ENCODE measurements at regions not wholly inside any gene's neighbourhood (a gene's known extent, or its start where the extent isn't known, plus 50 kb on each side); places are given as distances from the start of the nearest gene placed in this dataset.

DNA sequence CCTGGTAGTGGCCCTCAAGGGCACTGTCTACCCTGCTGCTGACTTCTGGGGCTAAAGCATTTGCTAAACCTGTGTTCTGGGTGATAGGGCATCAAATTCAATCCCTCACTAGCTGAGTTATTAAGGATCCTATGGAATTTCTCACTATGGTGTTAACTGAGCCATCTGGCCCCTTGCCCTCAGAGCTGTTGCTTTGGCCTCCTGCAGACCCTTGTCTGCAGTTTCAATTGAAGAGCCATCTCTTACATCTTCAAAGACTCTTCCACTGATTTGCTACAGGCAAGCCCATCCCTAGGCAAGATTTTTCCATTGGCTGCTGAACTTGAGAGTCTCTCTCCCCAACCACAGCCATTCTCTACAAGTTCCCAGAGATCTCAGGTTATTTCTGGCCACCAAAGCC is 418.2 kb downstream of the ZNF608 start:
- no peak for DNase-seq (ENCODE audit: low spot score)
- in situ Hi-C loops (cut with HindIII; ENCODE audit: low sequenced_read_pairs), result no loop called here

DNA sequence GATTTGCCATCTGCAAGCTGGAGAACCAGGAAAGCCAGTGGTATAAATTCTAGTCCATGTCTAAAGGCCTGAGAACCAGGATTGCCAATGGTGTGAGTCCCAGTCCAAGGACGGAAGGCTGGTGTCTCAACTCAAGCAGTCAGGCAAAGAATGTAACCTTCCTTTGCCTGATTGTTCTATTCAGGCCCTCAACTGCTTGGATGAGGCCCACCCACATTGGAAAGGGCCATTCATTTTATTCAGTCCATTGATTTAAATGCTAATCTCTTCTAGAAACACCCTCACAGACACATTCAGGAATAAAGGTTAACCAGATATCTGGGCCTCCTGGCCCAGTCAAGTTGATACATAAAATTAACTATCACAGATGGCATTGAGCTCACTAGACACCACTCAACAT is 427.8 kb downstream of the ZNF608 start:
- in situ Hi-C loops (cut with HindIII; ENCODE audit: low sequenced_read_pairs), result no loop called here
- DNase-seq (ENCODE audit: low spot score), result no peak

DNA sequence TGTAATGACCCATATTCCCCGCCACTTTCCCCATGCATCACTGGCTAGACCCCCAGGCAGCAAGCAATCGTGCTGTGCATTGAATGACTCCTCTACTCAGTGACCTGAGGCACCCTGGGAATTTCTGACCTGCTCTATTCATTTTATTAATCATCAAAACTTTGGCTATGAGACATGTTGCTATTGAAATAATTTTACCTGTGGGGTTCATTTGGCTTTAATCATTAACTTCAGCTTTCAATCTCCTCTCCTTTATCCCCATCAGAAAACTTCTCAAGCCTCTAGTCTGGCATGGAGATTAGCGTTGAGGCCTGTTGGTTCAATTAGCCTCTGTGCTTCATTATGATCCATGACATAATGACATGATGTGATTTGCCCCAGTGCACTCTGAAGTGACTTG is 429.0 kb downstream of the ZNF608 start:
- in situ Hi-C loops (cut with HindIII; ENCODE audit: low sequenced_read_pairs), result no loop called here
- DNase-seq (ENCODE audit: low spot score), result no peak

DNA sequence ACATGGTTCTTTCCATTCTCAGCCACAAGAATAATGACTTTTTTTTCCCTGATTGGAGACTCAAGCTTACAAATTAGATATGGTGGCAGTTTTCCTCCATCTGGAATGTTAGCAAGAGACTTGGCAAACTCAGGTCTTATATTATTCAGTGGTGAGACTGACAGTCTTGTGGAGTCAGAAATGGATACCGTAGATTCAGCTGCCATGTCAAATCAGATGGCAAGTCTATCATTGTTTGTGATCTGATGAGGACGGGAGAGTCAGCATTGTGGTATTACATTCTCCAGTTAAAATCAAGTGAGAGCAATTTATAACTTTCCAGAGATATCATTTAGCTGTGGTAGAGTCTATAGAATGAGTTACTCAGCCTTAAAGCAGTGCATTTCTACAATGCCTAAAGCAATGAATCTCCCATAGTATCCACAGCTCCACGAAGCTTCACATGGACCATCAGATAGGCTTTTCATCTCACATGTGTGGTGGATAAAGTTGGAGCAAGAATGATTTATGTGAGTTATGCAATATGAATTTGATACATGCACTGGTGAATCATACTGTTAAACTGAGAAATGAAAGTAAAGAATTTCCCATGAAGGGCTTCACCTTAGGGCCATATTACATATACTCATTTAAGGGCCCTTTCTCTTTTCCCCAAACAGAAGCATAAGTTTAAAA is 430.6 kb downstream of the ZNF608 start:
- in situ Hi-C loops (cut with HindIII; ENCODE audit: low sequenced_read_pairs), result no loop called here
- no peak for DNase-seq (ENCODE audit: low spot score)

GRCh38 chr5:124310453-124310852 is 436.0 kb downstream of the ZNF608 start:
- no peak for DNase-seq (ENCODE audit: low spot score)
- in situ Hi-C loops (cut with HindIII; ENCODE audit: low sequenced_read_pairs), result no loop called here

GRCh38 chr5:124309241-124309980 is 437.0 kb downstream of the ZNF608 start:
- in situ Hi-C loops (cut with HindIII; ENCODE audit: low sequenced_read_pairs), result no loop called here
- no peak for DNase-seq (ENCODE audit: low spot score)

DNA sequence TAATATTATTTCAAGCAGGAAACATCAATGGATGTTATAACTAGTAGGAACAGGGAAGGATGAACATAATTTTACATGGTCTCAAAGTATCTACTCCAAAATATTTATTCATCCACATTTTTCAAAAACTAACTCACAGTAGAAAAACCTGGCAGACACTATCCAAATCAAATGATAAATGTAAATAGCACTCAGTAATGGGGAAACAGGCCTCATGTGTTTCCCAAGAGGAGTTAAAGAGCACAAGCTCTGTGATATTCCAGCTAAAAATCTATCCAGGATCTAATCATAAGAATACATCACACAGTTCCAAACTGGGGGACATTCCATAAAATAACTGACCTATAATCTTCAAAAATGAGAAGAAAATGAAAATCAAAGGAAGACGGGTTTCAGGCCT is 443.1 kb downstream of the ZNF608 start:
- no peak for DNase-seq (ENCODE audit: low spot score)
- in situ Hi-C loops (cut with HindIII; ENCODE audit: low sequenced_read_pairs), result no loop called here

GRCh38 chr5:124302533-124302932 is 443.9 kb downstream of the ZNF608 start:
- in situ Hi-C loops (cut with HindIII; ENCODE audit: low sequenced_read_pairs), result no loop called here

GRCh38 chr5:124301850-124302249 is 444.6 kb downstream of the ZNF608 start:
- DNase-seq (ENCODE audit: low spot score), result no peak
- in situ Hi-C loops (cut with HindIII; ENCODE audit: low sequenced_read_pairs), result no loop called here

More at GRCh38 chr5:124302533-124302932, 443.9 kb downstream of the ZNF608 start:
- DNase-seq (ENCODE audit: low spot score), result no peak

- in situ Hi-C loops (cut with HindIII; ENCODE audit: low sequenced_read_pairs), result no loop called here
- no peak for DNase-seq (ENCODE audit: low spot score)
Measured at GRCh38 chr5:124300815-124301621, 445.4 kb downstream of the ZNF608 start.

GRCh38 chr5:124297826-124298225 is 448.6 kb downstream of the ZNF608 start:
- DNase-seq (ENCODE audit: low spot score), result no peak
- in situ Hi-C loops (cut with HindIII; ENCODE audit: low sequenced_read_pairs), result no loop called here

- in situ Hi-C loops (cut with HindIII; ENCODE audit: low sequenced_read_pairs), result no loop called here
Measured at GRCh38 chr5:124292322-124292855, 454.1 kb downstream of the ZNF608 start.

DNA sequence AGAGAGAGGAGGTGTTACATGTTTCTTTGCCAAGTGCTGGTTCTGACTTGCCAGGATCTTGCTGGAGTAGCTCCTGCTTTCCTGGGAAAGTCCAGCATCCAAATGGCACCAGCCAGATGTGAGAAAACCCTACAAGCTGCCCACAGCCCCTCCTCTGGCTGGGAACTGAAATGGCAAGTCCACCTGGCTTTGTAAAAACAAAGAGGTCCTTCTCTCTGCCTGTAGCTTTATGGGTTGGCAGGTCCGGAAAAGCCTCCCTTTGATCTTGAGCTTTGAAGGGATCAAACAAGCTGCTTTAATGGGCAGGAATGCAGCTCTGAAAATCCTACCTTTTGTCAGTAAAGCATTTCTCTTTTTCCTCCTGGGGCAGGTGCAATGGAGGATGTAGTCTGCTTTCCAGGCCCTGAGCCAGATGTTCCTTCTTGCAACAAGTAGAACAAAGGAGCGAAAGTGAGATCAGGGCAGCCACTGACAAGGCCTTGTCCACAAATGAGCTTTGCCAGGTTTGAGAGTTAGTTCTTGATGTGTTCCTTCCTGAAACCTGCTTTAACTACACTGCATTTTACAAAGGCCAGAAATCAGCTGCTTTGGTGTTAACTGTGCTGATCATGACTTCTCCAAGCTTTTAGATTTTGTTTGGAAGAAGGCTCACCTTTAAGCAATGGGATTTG is 456.7 kb downstream of the ZNF608 start:
- in situ Hi-C loops (cut with HindIII; ENCODE audit: low sequenced_read_pairs), result no loop called here
- DNase-seq (ENCODE audit: low spot score), result peak; percentile 70

More at GRCh38 chr5:124292322-124292855, 454.1 kb downstream of the ZNF608 start:
- no peak for DNase-seq (ENCODE audit: low spot score)

GRCh38 chr5:124289130-124289529 is 457.3 kb downstream of the ZNF608 start:
- in situ Hi-C loops (cut with HindIII; ENCODE audit: low sequenced_read_pairs), result no loop called here
- DNase-seq (ENCODE audit: low spot score), result peak; percentile 82

DNA sequence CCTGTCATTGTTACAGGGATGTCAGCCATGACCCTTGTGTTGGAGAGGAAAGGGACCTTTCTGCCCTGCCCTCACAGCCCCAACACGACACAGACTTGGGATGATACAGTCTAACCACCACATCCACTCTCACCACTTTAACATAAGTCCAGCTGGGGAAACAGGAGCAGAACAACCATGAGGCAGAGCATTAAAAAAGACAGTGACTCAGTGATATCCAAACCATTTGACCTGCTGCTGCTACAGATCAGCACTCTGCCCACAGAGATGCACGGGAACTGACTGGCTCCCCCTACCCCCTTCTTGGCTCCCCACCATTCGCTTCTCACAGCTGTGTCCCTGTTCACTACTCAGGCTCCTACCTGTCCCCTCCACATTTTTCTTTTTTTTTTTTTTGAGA is 458.6 kb downstream of the ZNF608 start:
- DNase-seq (ENCODE audit: low spot score), result no peak
- in situ Hi-C loops (cut with HindIII; ENCODE audit: low sequenced_read_pairs), result no loop called here

DNA sequence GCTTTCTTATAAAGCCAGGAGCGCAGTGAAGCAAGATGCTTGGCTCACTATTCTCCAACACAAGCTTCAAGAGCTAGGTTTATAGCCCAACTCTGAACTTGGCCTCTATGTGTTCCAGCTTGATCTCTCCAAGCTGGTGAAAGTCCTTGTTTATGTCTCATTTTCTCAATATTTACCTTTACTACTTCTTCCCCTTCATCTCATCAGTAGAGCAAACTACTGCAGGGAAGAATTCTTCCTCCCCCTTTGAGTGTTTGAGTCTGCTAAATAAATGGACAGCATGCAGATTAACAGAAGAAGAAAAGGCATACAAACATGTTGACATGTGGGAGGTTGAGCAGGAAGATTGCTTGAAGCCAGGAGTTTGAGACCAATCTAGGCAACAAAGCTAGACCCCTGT is 460.7 kb downstream of the ZNF608 start:
- in situ Hi-C loops (cut with HindIII; ENCODE audit: low sequenced_read_pairs), result no loop called here
- DNase-seq (ENCODE audit: low spot score), result no peak

GRCh38 chr5:124285071-124285470 is 461.4 kb downstream of the ZNF608 start:
- in situ Hi-C loops (cut with HindIII; ENCODE audit: low sequenced_read_pairs), result no loop called here
- DNase-seq (ENCODE audit: low spot score), result no peak

GRCh38 chr5:124283031-124283430 is 463.4 kb downstream of the ZNF608 start:
- no peak for DNase-seq (ENCODE audit: low spot score)
- in situ Hi-C loops (cut with HindIII; ENCODE audit: low sequenced_read_pairs), result no loop called here

GRCh38 chr5:124280079-124280478 is 466.4 kb downstream of the ZNF608 start:
- in situ Hi-C loops (cut with HindIII; ENCODE audit: low sequenced_read_pairs), result no loop called here
- no peak for DNase-seq (ENCODE audit: low spot score)
